BJ (cell line): ENCODE measurements at regions not wholly inside any gene's neighbourhood (a gene's known extent, or its start where the extent isn't known, plus 50 kb on each side); places are given as distances from the start of the nearest gene placed in this dataset.

Experiments used
- CTCF ChIA-PET: fragments of 350-600 bp; formaldehyde crosslinking; extraction: SDS; loops from one replicate; lab custom pipeline; 2021; ENCODE audit warnings: antibody characterized with exemption, inconsistent platforms; lab: Yijun Ruan, JAX
- POLR2A ChIA-PET: fragments of 300-600 bp; sonication (Branson Sonifier 250); formaldehyde crosslinking; extraction: SDS; loops from one replicate; lab custom pipeline; 2021; ENCODE audit warnings: antibody characterized with exemption; lab: Charles Lee
- DNase-seq: peaks from one replicate; pipeline ENCODE4 v3.0.0-alpha.2; 2011; ENCODE audit warnings: low read depth
- H3K27me3 ChIP-seq: 2 replicates; pipeline ENCODE4 v1.6.0; 2011; ENCODE audit warnings: low read length; ENCODE audit not compliant: control insufficient read depth, insufficient read depth
- H3K36me3 ChIP-seq: 2 replicates; pipeline ENCODE4 v1.5.1; 2011; ENCODE audit warnings: low read length; ENCODE audit not compliant: control insufficient read depth, insufficient read depth
- H3K4me3 ChIP-seq: 2 replicates; pipeline ENCODE4 v1.5.1; 2011; ENCODE audit warnings: low read depth, mild to moderate bottlenecking, control low read depth, low read length
- CTCF ChIP-seq: IDR thresholded peaks from 2 replicates; pipeline ENCODE4 v1.5.1; 2011; ENCODE audit warnings: low read depth, mild to moderate bottlenecking, control low read depth, inconsistent platforms, low read length, moderate library complexity; ENCODE audit not compliant: insufficient read depth

- H3K27me3 ChIP-seq = no peaks in the 10 kb centered on the region
- CTCF ChIA-PET = interaction anchor here (1.6 kb wide), 1 partner anchor 13 kb away, joined by 4 read pairs; no protein-coding TSS in a partner anchor
- POLR2A ChIA-PET = no interaction called here
- no peak for TF ChIP-seq CTCF
- DNase-seq = no peak
- no peak overlapping the region for H3K4me3 ChIP-seq
- no peaks in the 10 kb centered on the region for H3K36me3 ChIP-seq
These were observed 253.8 kb upstream of the PMFBP1 start for GRCh38 chr16:72425571-72426341.

- Histone ChIP-seq H3K36me3 (no peaks in the 10 kb centered on the region), H3K27me3 (no peaks in the 10 kb centered on the region), H3K4me3 (no peak overlapping the region)
- no peak for DNase-seq
- CTCF ChIA-PET = no interaction called here
- no peak for TF ChIP-seq CTCF
- POLR2A ChIA-PET = no interaction called here
These were observed 252.8 kb upstream of the PMFBP1 start for GRCh38 chr16:72424757-72425156.

- no peak for TF ChIP-seq CTCF
- Histone ChIP-seq H3K27me3 (no peaks in the 10 kb centered on the region), H3K36me3 (no peaks in the 10 kb centered on the region), H3K4me3 (no peak overlapping the region)
- CTCF ChIA-PET = no interaction called here
- POLR2A ChIA-PET = no interaction called here
- DNase-seq = no peak
These were observed 250.4 kb upstream of the PMFBP1 start for GRCh38 chr16:72422308-72422897.

- POLR2A ChIA-PET = interaction anchor here (0.5 kb wide), 1 partner anchor 131 kb away, joined by 3 read pairs; no protein-coding TSS in a partner anchor
- no peak for DNase-seq
- CTCF ChIA-PET = interaction anchor here (1.0 to 2.0 kb wide), 4 partner anchors 10 to 38 kb away, joined by 3 to 5 read pairs (median 5); no protein-coding TSS in a partner anchor
- Histone ChIP-seq H3K27me3 (no peaks in the 10 kb centered on the region), H3K36me3 (no peaks in the 10 kb centered on the region), H3K4me3 (no peak overlapping the region)
- TF ChIP-seq CTCF = no peak
These were observed 247.7 kb upstream of the PMFBP1 start for GRCh38 chr16:72419638-72420037.

GRCh38 chr16:72415379-72415778 lies 243.4 kb upstream of the PMFBP1 start:
- CTCF ChIA-PET = no interaction called here
- no peak for TF ChIP-seq CTCF
- Histone ChIP-seq H3K4me3 (no peak overlapping the region), H3K36me3 (no peaks in the 10 kb centered on the region), H3K27me3 (no peaks in the 10 kb centered on the region)
- DNase-seq = no peak
- POLR2A ChIA-PET = no interaction called here
